Lung (tissue), 11 donors: ENCODE measurements at regions not wholly inside any gene's neighbourhood (a gene's known extent, or its start where the extent isn't known, plus 50 kb on each side); places are given as distances from the start of the nearest gene placed in this dataset.

Experiments used
- ATAC-seq: fragments of 200-7000 bp; cut with Tn5 transposase; one replicate; pipeline ENCODE4 v1.9.1; 2020; ENCODE audit warnings: moderate number of reproducible peaks; ENCODE audit not compliant: insufficient read depth, low FRiP score
- DNase-seq, 3 donors: peaks; one replicate each; pipeline ENCODE4 v3.0.0-alpha.2; 2013 to 2017
- H3K27ac ChIP-seq, 2 donors: one replicate each; pipeline ENCODE4 v1.5.1; 2013; ENCODE audit warnings: mild to moderate bottlenecking in 2 of 2, moderate library complexity in 2 of 2, control low read depth in 1 of 2, inconsistent platforms in 1 of 2, low read depth in 1 of 2, low read length in 1 of 2
- H3K27me3 ChIP-seq, 3 donors: one replicate each; pipeline ENCODE4 v1.5.1; 2013; ENCODE audit warnings: low read length in 2 of 3; ENCODE audit not compliant: control insufficient read depth in 3 of 3, insufficient read depth in 3 of 3
- H3K36me3 ChIP-seq, 4 donors: one replicate each; pipeline ENCODE4 v1.5.1; 2013; ENCODE audit warnings: low read length in 4 of 4, mild to moderate bottlenecking in 1 of 4, moderate library complexity in 1 of 4; ENCODE audit not compliant: control insufficient read depth in 4 of 4, insufficient read depth in 4 of 4
- H3K4me1 ChIP-seq, 5 donors: one replicate each; pipeline ENCODE4 v1.5.1; 2013; ENCODE audit warnings: low read length in 5 of 5, mild to moderate bottlenecking in 2 of 5, moderate library complexity in 1 of 5; ENCODE audit not compliant: control insufficient read depth in 5 of 5, insufficient read depth in 5 of 5
- H3K4me3 ChIP-seq: one replicate; pipeline ENCODE4 v1.5.1; 2013; ENCODE audit warnings: mild to moderate bottlenecking, control low read depth, moderate library complexity
- H3K9ac ChIP-seq, 2 donors: one replicate each; pipeline ENCODE4 v1.5.1; 2013; ENCODE audit warnings: low read length in 2 of 2, control low read depth in 1 of 2; ENCODE audit not compliant: insufficient read depth in 1 of 2
- H3K9me3 ChIP-seq, 4 donors: one replicate each; pipeline ENCODE4 v1.5.1; 2013; ENCODE audit warnings: low read length in 3 of 4, mild to moderate bottlenecking in 1 of 4, moderate library complexity in 1 of 4; ENCODE audit not compliant: control insufficient read depth in 4 of 4, insufficient read depth in 3 of 4
- WGBS, 2 donors: extraction: QIAGEN DNeasy Blood & Tissue Kit; methylation state at CpG; one replicate each; pipeline ENCODE4 v1.1.7; 2013; 5-methylcytosine and 5-hydroxymethylcytosine counted together
- TF ChIP-seq, protein P1 (sequence below): IDR thresholded peaks from 2 replicates; pipeline ENCODE4 v1.5.1; 2012; ENCODE audit warnings: mild to moderate bottlenecking; ENCODE audit errors: control extremely low read depth, extremely low read depth
- donor health status: control.
- donor health status: control.
- donor health status: Bipolar disorder and iron deficiency.
- donor health status: healthy.
- donor health status: DM: yes; HTN: yes; CAD: no.

DNA sequence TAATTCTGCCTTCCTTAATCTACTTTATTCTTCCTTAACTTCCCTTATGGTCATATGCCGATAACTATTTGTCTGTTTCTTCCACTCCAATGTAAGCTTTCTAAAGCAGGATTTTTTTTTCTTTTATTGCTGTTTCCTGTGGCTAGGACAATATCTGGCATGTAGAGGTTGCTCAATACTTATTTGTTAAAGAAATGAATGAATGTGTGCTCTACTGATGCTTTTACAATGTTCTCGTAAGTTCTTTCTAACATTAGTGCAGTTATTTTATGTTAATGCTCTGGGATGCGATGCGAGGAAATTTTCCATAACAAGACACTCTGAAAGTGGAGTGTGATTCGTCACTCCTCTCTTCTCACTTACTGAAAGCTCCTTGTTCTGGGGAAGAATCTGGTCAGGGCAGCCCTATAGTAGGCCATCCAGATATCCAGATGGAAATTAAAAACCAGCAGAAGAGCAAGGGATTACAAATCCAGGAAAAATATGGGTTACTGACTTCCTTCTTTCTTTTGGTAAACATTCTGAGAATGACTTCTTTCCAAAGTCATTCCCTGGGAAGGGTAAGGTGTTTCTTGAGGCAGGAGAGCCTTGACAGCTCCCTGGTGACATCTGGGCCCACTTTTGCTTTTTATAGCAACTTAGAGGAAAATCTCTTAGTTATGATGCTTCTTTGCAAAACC, 420.4 kb downstream of the PDCD6IP start:
- DNase-seq: no peak
- Histone ChIP-seq H3K27ac (no peak overlapping the region), H3K9ac (no peak overlapping the region)

GRCh38 chr3:34219556-34219955, 421.1 kb downstream of the PDCD6IP start:
- no peak for DNase-seq
- ATAC-seq: no peak
- H3K4me3 ChIP-seq: no peak overlapping the region
- no peaks in the 10 kb centered on the region for H3K36me3 ChIP-seq
- TF ChIP-seq, protein P1, sequence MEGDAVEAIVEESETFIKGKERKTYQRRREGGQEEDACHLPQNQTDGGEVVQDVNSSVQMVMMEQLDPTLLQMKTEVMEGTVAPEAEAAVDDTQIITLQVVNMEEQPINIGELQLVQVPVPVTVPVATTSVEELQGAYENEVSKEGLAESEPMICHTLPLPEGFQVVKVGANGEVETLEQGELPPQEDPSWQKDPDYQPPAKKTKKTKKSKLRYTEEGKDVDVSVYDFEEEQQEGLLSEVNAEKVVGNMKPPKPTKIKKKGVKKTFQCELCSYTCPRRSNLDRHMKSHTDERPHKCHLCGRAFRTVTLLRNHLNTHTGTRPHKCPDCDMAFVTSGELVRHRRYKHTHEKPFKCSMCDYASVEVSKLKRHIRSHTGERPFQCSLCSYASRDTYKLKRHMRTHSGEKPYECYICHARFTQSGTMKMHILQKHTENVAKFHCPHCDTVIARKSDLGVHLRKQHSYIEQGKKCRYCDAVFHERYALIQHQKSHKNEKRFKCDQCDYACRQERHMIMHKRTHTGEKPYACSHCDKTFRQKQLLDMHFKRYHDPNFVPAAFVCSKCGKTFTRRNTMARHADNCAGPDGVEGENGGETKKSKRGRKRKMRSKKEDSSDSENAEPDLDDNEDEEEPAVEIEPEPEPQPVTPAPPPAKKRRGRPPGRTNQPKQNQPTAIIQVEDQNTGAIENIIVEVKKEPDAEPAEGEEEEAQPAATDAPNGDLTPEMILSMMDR: no peak
- no peak overlapping the region for H3K9ac ChIP-seq
- WGBS, 2 donors: 94 to 97% methylated on average over 1 of the region's 1 CpG
- H3K27ac ChIP-seq: no peak overlapping the region
- H3K4me1 ChIP-seq: no peaks in the 10 kb centered on the region
- no peaks in the 10 kb centered on the region for H3K9me3 ChIP-seq
- no peaks in the 10 kb centered on the region for H3K27me3 ChIP-seq

More for the DNA sequence above, 420.4 kb downstream of the PDCD6IP start:
- 77 to 83% methylated on average over 5 of the region's 5 CpGs for WGBS, 2 donors
- ATAC-seq: no peak
- H3K9me3 ChIP-seq: no peaks in the 10 kb centered on the region
- TF ChIP-seq, protein P1: no peak
- H3K27me3 ChIP-seq: no peaks in the 10 kb centered on the region
- no peaks in the 10 kb centered on the region for H3K4me1 ChIP-seq
- no peaks in the 10 kb centered on the region for H3K36me3 ChIP-seq
- no peak overlapping the region for H3K4me3 ChIP-seq

GRCh38 chr3:34225821-34226366, 427.5 kb downstream of the PDCD6IP start:
- no peaks in the 10 kb centered on the region for H3K27me3 ChIP-seq
- WGBS, 2 donors: 68 to 83% methylated on average over 3 of the region's 3 CpGs

More at GRCh38 chr3:34225821-34226366, 427.5 kb downstream of the PDCD6IP start:
- no peak overlapping the region for H3K9ac ChIP-seq
- H3K9me3 ChIP-seq: no peaks in the 10 kb centered on the region
- H3K36me3 ChIP-seq: no peaks in the 10 kb centered on the region
- ATAC-seq (no peak), DNase-seq (no peak)
- H3K4me1 ChIP-seq: no peaks in the 10 kb centered on the region
- TF ChIP-seq, protein P1: no peak
- no peak overlapping the region for H3K27ac ChIP-seq
- no peak overlapping the region for H3K4me3 ChIP-seq
